OCI-LY3 (cell line): ENCODE measurements at regions not wholly inside any gene's neighbourhood (a gene's known extent, or its start where the extent isn't known, plus 50 kb on each side); places are given as distances from the start of the nearest gene placed in this dataset.

Source experiments
- CTCF ChIP-seq: fragments of 200-600, 300-600 bp; sonication (generic); IDR thresholded peaks from 2 replicates; pipeline ENCODE4 v1.5.1; 2014; ENCODE audit warnings: antibody characterized with exemption, low read length, low read depth
- EZH2phosphoT487 ChIP-seq: fragments of 200-600 bp; shearing (Covaris generic); IDR thresholded peaks from 2 replicates; pipeline ENCODE4 v1.6.1; 2018; ENCODE audit warnings: antibody characterized with exemption, mixed run types, low read depth

GRCh38 chr5:36355516-36355915, 53.8 kb upstream of the RANBP3L start:
- TF ChIP-seq CTCF = no peak
- TF ChIP-seq EZH2phosphoT487 = no peak
